ENCODE measurements at regions not wholly inside any gene's neighbourhood (a gene's known extent, or its start where the extent isn't known, plus 50 kb on each side); places are given as distances from the start of the nearest gene placed in this dataset. TPM values are rescaled to one million over a fixed set of nuclear protein-coding genes. Genes with fewer than 3 reads are reported as not detected.

- no peaks in the 10 kb centered on the region for H3K27me3 ChIP-seq
- intact Hi-C loops (cut with DNase I) = no loop called here
- no peaks in the 10 kb centered on the region for H3K4me1 ChIP-seq
- no peak for DNase-seq (ENCODE audit: extremely low spot score in 2 of 2)
- H3K9me3 ChIP-seq = no peaks in the 10 kb centered on the region
- TF ChIP-seq POLR2A (IDR thresholded peaks at IDR 0.05) = no peak
- TF ChIP-seq CTCF (IDR thresholded peaks at IDR 0.05) = no peak
- no peak for TF ChIP-seq POLR2AphosphoS5 (IDR thresholded peaks at IDR 0.05; ENCODE audit: insufficient read depth in 1 of 2, low read depth in 1 of 2)
- H3K36me3 ChIP-seq = no peaks in the 10 kb centered on the region
- no peak overlapping the region for H3K4me3 ChIP-seq
- no peak overlapping the region for H3K27ac ChIP-seq
Measured at GRCh38 chr4:83661359-83661758, 125.5 kb downstream of the GPAT3 start.

- Histone ChIP-seq H3K4me1 (no peaks in the 10 kb centered on the region), H3K27ac (no peak overlapping the region), H3K9me3 (no peaks in the 10 kb centered on the region), H3K36me3 (no peaks in the 10 kb centered on the region), H3K4me3 (no peak overlapping the region), H3K27me3 (no peaks in the 10 kb centered on the region)
- no peak for DNase-seq (ENCODE audit: extremely low spot score in 2 of 2)
- intact Hi-C loops (cut with DNase I) = no loop called here
- no peak for TF ChIP-seq CTCF (IDR thresholded peaks at IDR 0.05)
- TF ChIP-seq POLR2AphosphoS5 (IDR thresholded peaks at IDR 0.05; ENCODE audit: insufficient read depth in 1 of 2, low read depth in 1 of 2) = no peak
- no peak for TF ChIP-seq POLR2A (IDR thresholded peaks at IDR 0.05)
Measured at GRCh38 chr4:83660578-83660977, 124.7 kb downstream of the GPAT3 start.

GRCh38 chr4:83658806-83659205 is 122.9 kb downstream of the GPAT3 start:
- Histone ChIP-seq H3K27me3 (no peaks in the 10 kb centered on the region), H3K36me3 (no peaks in the 10 kb centered on the region), H3K4me3 (no peak overlapping the region), H3K9me3 (no peaks in the 10 kb centered on the region), H3K27ac (no peak overlapping the region), H3K4me1 (no peaks in the 10 kb centered on the region)
- DNase-seq (ENCODE audit: extremely low spot score in 2 of 2) = no peak
- TF ChIP-seq POLR2AphosphoS5 (IDR thresholded peaks at IDR 0.05; ENCODE audit: insufficient read depth in 1 of 2, low read depth in 1 of 2) = no peak
- TF ChIP-seq CTCF (IDR thresholded peaks at IDR 0.05) = no peak
- TF ChIP-seq POLR2A (IDR thresholded peaks at IDR 0.05) = no peak
- intact Hi-C loops (cut with DNase I) = no loop called here

GRCh38 chr4:83657336-83657735 is 121.4 kb downstream of the GPAT3 start:
- no peaks in the 10 kb centered on the region for H3K27me3 ChIP-seq
- no peaks in the 10 kb centered on the region for H3K4me1 ChIP-seq
- no peak for DNase-seq (ENCODE audit: extremely low spot score in 2 of 2)
- intact Hi-C loops (cut with DNase I) = no loop called here
- no peak overlapping the region for H3K27ac ChIP-seq
- no peak overlapping the region for H3K4me3 ChIP-seq
- TF ChIP-seq POLR2A (IDR thresholded peaks at IDR 0.05) = no peak
- no peak for TF ChIP-seq POLR2AphosphoS5 (IDR thresholded peaks at IDR 0.05; ENCODE audit: insufficient read depth in 1 of 2, low read depth in 1 of 2)
- no peak for TF ChIP-seq CTCF (IDR thresholded peaks at IDR 0.05)
- H3K36me3 ChIP-seq = no peaks in the 10 kb centered on the region
- H3K9me3 ChIP-seq = no peaks in the 10 kb centered on the region

Small RNA genes lying in the stretch of these regions (small RNA-seq; reads per million reads assigned to genes)
- gene RNU6-774P = not detected

Data from vagina (tissue), 2 donors.